Heart right ventricle (tissue), 16 donors: ENCODE measurements at regions not wholly inside any gene's neighbourhood (a gene's known extent, or its start where the extent isn't known, plus 50 kb on each side); places are given as distances from the start of the nearest gene placed in this dataset.

Experiments
- ATAC-seq, 8 donors: fragments of 200-7000 bp; cut with Tn5 transposase; one replicate each; pipeline ENCODE4 v1.9.1; 2020; ENCODE audit warnings: mild to moderate bottlenecking in 8 of 8, moderate library complexity in 8 of 8, moderate number of reproducible peaks in 1 of 8
- DNase-seq, 2 donors: peaks; one replicate each; pipeline ENCODE4 v3.0.0-alpha.2; 2020
- H3K27ac ChIP-seq, 10 donors: fragments of 200-600 bp; sonication (generic) in 2 of 10; one replicate each; pipeline versions ENCODE4 v1.5.0 to v1.8.0; 2020 to 2022; ENCODE audit warnings: mild to moderate bottlenecking in 3 of 10
- H3K27me3 ChIP-seq, 7 donors: fragments of 200-600 bp; one replicate each; pipeline ENCODE4 v1.8.0; 2021 to 2022; ENCODE audit warnings: mild to moderate bottlenecking in 2 of 7
- H3K36me3 ChIP-seq, 9 donors: fragments of 200-600 bp; sonication (generic) in 1 of 9; one replicate each; pipeline versions ENCODE4 v1.5.0 to v1.8.0; 2020 to 2022; ENCODE audit warnings: mild to moderate bottlenecking in 2 of 9
- H3K4me1 ChIP-seq, 9 donors: fragments of 200-600 bp; sonication (generic) in 1 of 9; one replicate each; pipeline versions ENCODE4 v1.5.0 to v1.8.0; 2020 to 2022; ENCODE audit warnings: mild to moderate bottlenecking in 4 of 9
- H3K4me3 ChIP-seq, 10 donors: fragments of 200-600 bp; sonication (generic) in 2 of 10; one replicate each; pipeline versions ENCODE4 v1.5.0 to v1.8.0; 2020 to 2022; ENCODE audit warnings: mild to moderate bottlenecking in 7 of 10, moderate library complexity in 2 of 10
- H3K9me3 ChIP-seq, 11 donors: fragments of 200-600 bp in 10 of 11; sonication (generic) in 2 of 11; one replicate each; pipeline versions ENCODE4 v1.5.0 to v1.8.0; 2013 to 2022; ENCODE audit warnings: mild to moderate bottlenecking in 2 of 11, control low read depth in 1 of 11, moderate library complexity in 1 of 11
- CTCF ChIP-seq, 9 donors: fragments of 200-600 bp; sonication (generic) in 2 of 9; IDR thresholded peaks; one replicate each; pipeline versions ENCODE4 v1.5.0 to v1.8.0; 2021 to 2022; ENCODE audit warnings: antibody characterized with exemption in 9 of 9, mild to moderate bottlenecking in 5 of 9, moderate library complexity in 1 of 9
- WGBS, 2 donors: extraction: QIAGEN DNeasy Blood & Tissue Kit; methylation state at CpG; one replicate each; pipeline ENCODE4 v1.1.7; 2013; ENCODE audit warnings: inconsistent platforms in 1 of 2; 5-methylcytosine and 5-hydroxymethylcytosine counted together
- intact Hi-C, 10 donors: fragments of 100-400 bp; cut with DNase I; formaldehyde crosslinking; loops; one replicate each; pipeline versions ENCODE4 v1.11.1 to v1.14.2; 2022
- donor health status: Arrhythmogenic right ventricular cardiomyopathy.
- donor health status: ischemic (EF 13 %, LVEDD 7.1; RV severe dilation, severe dysfunction).
- donor health status: healthy with polysubstance abuse.
- donor health status: DM: no; HTN: yes; CAD: no.
- donor health status: DM: no; HTN: no; CAD: no.
- donor health status: ischemic (EF 25% LVEDD 6.9; RV normal size, moderate dysfunction).
- donor health status: ischemic (EF 25% LVEDD 5.7; RV mildly dilated, moderate dysfunction).
- donor health status: healthy.
- donor health status: DM: yes; HTN: yes; CAD: no.
- donor health status: Ischemic cardiomyopathy.
- donor health status: ischemic (EF 35%, LVEDD 5.7; RV mildly dilated, moderate dysfunction).
- donor health status: nonischemic (EF 11% LVEDD 7.7; RV severe dilation, severe dysfunction).
- donor health status: DM: yes; HTN: yes; CAD: no.
- donor health status: PGD.
- donor health status: ischemic (EF 29% LVEDD 5.4; RV normal size, mild dysfunction).
- donor health status: nonischemic (EF 23%, LVEDD 6.1; RV moderate dilation, normal function).

GRCh38 chr3:102529452-102529851 is 94.6 kb downstream of the ZPLD1 start:
- no peak for DNase-seq
- intact Hi-C loops, result loop anchor here in 1 of 10 donors (2.0 kb wide), 1 partner anchor 301 kb away; no protein-coding TSS in a partner anchor
- Histone ChIP-seq H3K27me3 (no peaks in the 10 kb centered on the region), H3K4me1 (no peaks in the 10 kb centered on the region), H3K4me3 (no peak overlapping the region), H3K9me3 (no peaks in the 10 kb centered on the region), H3K27ac (no peak overlapping the region), H3K36me3 (no peaks in the 10 kb centered on the region)
- peak in 6 of 9 donors; percentile 20 to 44 (median 36) for TF ChIP-seq CTCF (IDR thresholded peaks at IDR 0.05)
- WGBS, 2 donors, result 41 to 44% methylated on average over 3 of the region's 3 CpGs
- peak in 6 of 8 donors; percentile 39 to 76 (median 52) for ATAC-seq

- no peaks in the 10 kb centered on the region for H3K36me3 ChIP-seq
- DNase-seq (no peak), ATAC-seq (no peak)
- H3K4me3 ChIP-seq, result no peak overlapping the region
- 65 to 66% methylated on average over 4 of the region's 4 CpGs for WGBS, 2 donors
- intact Hi-C loops, result loop anchor here in 7 of 10 donors (5.0 to 10.0 kb wide), 4 partner anchors 298 to 726 kb away; no protein-coding TSS in a partner anchor
- H3K27ac ChIP-seq, result no peak overlapping the region
- H3K9me3 ChIP-seq, result no peaks in the 10 kb centered on the region
- no peaks in the 10 kb centered on the region for H3K27me3 ChIP-seq
- no peak for TF ChIP-seq CTCF (IDR thresholded peaks at IDR 0.05)
- H3K4me1 ChIP-seq, result no peaks in the 10 kb centered on the region
These were observed 95.8 kb downstream of the ZPLD1 start for GRCh38 chr3:102530415-102531181.

- no peaks in the 10 kb centered on the region for H3K9me3 ChIP-seq
- H3K4me1 ChIP-seq, result no peaks in the 10 kb centered on the region
- ATAC-seq (no peak), DNase-seq (no peak)
- H3K27me3 ChIP-seq, result no peaks in the 10 kb centered on the region
- H3K4me3 ChIP-seq, result no peak overlapping the region
- no peaks in the 10 kb centered on the region for H3K36me3 ChIP-seq
- no peak overlapping the region for H3K27ac ChIP-seq
- intact Hi-C loops, result loop anchor here in 8 of 10 donors (1.0 to 10.0 kb wide), 5 partner anchors 299 to 727 kb away; no protein-coding TSS in a partner anchor
- TF ChIP-seq CTCF (IDR thresholded peaks at IDR 0.05), result no peak
These were observed 96.9 kb downstream of the ZPLD1 start for GRCh38 chr3:102531686-102532085.

- intact Hi-C loops, result loop anchor here in 8 of 10 donors (1.0 to 10.0 kb wide), 5 partner anchors 301 to 728 kb away; no protein-coding TSS in a partner anchor
- 60 to 68% methylated on average over 3 of the region's 3 CpGs for WGBS, 2 donors
- no peaks in the 10 kb centered on the region for H3K4me1 ChIP-seq
- DNase-seq (no peak), ATAC-seq (no peak)
- no peak overlapping the region for H3K27ac ChIP-seq
- no peaks in the 10 kb centered on the region for H3K27me3 ChIP-seq
- H3K36me3 ChIP-seq, result no peaks in the 10 kb centered on the region
- TF ChIP-seq CTCF (IDR thresholded peaks at IDR 0.05), result no peak
- no peaks in the 10 kb centered on the region for H3K9me3 ChIP-seq
- no peak overlapping the region for H3K4me3 ChIP-seq
These were observed 98.1 kb downstream of the ZPLD1 start for GRCh38 chr3:102532901-102533300.
